Ishikawa (cell line): ENCODE measurements at regions not wholly inside any gene's neighbourhood (a gene's known extent, or its start where the extent isn't known, plus 50 kb on each side); places are given as distances from the start of the nearest gene placed in this dataset.

Experiments used
- CEBPB ChIP-seq: IDR thresholded peaks from 2 replicates; pipeline ENCODE4 v1.6.1; 2012
- EGR1 ChIP-seq: IDR thresholded peaks from 2 replicates; pipeline ENCODE4 v1.6.1; 2012
- EP300 ChIP-seq: IDR thresholded peaks from 2 replicates; pipeline ENCODE4 v1.6.1; 2012; ENCODE audit warnings: borderline replicate concordance
- MAX ChIP-seq: IDR thresholded peaks from 2 replicates; pipeline ENCODE4 v1.6.1; 2012
- RAD21 ChIP-seq: IDR thresholded peaks from 2 replicates; pipeline ENCODE4 v1.6.1; 2012; ENCODE audit warnings: low read depth
- REST ChIP-seq: IDR thresholded peaks from 2 replicates; pipeline ENCODE4 v1.6.1; 2012; ENCODE audit warnings: low read depth, mild to moderate bottlenecking
- TCF12 ChIP-seq: IDR thresholded peaks from 2 replicates; pipeline ENCODE4 v1.6.1; 2012; ENCODE audit warnings: low read depth
- YY1 ChIP-seq: IDR thresholded peaks from 2 replicates; pipeline ENCODE4 v1.6.1; 2012; ENCODE audit warnings: low read depth

DNA sequence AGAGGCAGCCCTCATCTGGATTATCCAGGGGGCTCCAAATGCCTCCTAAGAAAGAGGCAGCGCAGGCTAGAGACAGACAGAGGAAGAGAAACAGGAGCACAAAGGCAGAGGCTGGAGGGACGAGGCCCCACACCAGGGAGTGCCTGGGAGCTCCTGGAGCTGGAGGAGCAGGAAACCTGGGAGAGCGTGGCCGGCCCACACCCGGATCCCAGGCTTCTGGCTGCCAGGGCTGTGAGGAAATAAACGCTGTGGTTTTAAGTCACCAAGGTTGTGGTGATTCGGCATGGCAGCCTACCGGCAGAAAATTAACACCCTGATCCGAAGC, 165.5 kb downstream of the OLFM1 start:
- no peak for TF ChIP-seq TCF12
- TF ChIP-seq YY1: no peak
- no peak for TF ChIP-seq CEBPB
- no peak for TF ChIP-seq MAX
- TF ChIP-seq EP300: no peak
- TF ChIP-seq REST: no peak
- TF ChIP-seq RAD21: no peak
- TF ChIP-seq EGR1: no peak
